ENCODE measurements at regions not wholly inside any gene's neighbourhood (a gene's known extent, or its start where the extent isn't known, plus 50 kb on each side); places are given as distances from the start of the nearest gene placed in this dataset.

DNA sequence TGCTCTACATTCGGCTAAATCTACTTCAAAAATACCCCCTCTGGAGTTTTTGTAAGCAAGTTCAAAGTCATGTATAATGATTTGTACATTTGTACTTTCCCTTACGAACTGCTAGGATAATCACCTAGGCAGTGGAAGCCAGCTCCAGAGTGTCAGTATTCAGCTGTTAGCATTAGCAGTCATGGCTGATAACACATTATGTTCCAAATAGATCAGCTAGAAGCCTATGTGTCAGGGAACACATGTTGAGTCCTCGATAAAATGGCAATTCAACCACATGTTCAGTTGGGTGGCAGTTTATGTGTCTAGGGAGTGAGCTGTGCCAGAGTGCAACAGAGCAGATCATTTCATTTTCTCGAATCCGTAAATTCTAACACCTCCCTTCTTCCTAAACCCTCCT lies 65.8 kb upstream of the KRTAP11-1 start:
- TF ChIP-seq, protein P1, sequence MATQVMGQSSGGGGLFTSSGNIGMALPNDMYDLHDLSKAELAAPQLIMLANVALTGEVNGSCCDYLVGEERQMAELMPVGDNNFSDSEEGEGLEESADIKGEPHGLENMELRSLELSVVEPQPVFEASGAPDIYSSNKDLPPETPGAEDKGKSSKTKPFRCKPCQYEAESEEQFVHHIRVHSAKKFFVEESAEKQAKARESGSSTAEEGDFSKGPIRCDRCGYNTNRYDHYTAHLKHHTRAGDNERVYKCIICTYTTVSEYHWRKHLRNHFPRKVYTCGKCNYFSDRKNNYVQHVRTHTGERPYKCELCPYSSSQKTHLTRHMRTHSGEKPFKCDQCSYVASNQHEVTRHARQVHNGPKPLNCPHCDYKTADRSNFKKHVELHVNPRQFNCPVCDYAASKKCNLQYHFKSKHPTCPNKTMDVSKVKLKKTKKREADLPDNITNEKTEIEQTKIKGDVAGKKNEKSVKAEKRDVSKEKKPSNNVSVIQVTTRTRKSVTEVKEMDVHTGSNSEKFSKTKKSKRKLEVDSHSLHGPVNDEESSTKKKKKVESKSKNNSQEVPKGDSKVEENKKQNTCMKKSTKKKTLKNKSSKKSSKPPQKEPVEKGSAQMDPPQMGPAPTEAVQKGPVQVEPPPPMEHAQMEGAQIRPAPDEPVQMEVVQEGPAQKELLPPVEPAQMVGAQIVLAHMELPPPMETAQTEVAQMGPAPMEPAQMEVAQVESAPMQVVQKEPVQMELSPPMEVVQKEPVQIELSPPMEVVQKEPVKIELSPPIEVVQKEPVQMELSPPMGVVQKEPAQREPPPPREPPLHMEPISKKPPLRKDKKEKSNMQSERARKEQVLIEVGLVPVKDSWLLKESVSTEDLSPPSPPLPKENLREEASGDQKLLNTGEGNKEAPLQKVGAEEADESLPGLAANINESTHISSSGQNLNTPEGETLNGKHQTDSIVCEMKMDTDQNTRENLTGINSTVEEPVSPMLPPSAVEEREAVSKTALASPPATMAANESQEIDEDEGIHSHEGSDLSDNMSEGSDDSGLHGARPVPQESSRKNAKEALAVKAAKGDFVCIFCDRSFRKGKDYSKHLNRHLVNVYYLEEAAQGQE (IDR thresholded peaks at IDR 0.05; ENCODE audit: borderline replicate concordance): no peak
- TF ChIP-seq, protein P1 (CRISPR knock-in tag; IDR thresholded peaks at IDR 0.05; ENCODE audit: low read depth): no peak
- TF ChIP-seq, protein P2, sequence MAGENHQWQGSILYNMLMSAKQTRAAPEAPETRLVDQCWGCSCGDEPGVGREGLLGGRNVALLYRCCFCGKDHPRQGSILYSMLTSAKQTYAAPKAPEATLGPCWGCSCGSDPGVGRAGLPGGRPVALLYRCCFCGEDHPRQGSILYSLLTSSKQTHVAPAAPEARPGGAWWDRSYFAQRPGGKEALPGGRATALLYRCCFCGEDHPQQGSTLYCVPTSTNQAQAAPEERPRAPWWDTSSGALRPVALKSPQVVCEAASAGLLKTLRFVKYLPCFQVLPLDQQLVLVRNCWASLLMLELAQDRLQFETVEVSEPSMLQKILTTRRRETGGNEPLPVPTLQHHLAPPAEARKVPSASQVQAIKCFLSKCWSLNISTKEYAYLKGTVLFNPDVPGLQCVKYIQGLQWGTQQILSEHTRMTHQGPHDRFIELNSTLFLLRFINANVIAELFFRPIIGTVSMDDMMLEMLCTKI (IDR thresholded peaks at IDR 0.05; ENCODE audit: partially characterized antibody): no peak
- TF ChIP-seq ZNF766 (CRISPR knock-in tag; conservative IDR thresholded peaks at IDR 0.05) (no peak), RBBP5 (IDR thresholded peaks at IDR 0.05; ENCODE audit: borderline replicate concordance, insufficient read depth, low read length, poor library complexity, severe bottlenecking) (no peak), XRCC5 (IDR thresholded peaks at IDR 0.05; ENCODE audit: low read depth, low read length) (no peak), JUN (IDR thresholded peaks at IDR 0.05; ENCODE audit: borderline replicate concordance, low read depth, low read length) (no peak), JUN (CRISPR knock-in tag; IDR thresholded peaks at IDR 0.05; ENCODE audit: borderline replicate concordance) (no peak)
- TF ChIP-seq, protein P3, sequence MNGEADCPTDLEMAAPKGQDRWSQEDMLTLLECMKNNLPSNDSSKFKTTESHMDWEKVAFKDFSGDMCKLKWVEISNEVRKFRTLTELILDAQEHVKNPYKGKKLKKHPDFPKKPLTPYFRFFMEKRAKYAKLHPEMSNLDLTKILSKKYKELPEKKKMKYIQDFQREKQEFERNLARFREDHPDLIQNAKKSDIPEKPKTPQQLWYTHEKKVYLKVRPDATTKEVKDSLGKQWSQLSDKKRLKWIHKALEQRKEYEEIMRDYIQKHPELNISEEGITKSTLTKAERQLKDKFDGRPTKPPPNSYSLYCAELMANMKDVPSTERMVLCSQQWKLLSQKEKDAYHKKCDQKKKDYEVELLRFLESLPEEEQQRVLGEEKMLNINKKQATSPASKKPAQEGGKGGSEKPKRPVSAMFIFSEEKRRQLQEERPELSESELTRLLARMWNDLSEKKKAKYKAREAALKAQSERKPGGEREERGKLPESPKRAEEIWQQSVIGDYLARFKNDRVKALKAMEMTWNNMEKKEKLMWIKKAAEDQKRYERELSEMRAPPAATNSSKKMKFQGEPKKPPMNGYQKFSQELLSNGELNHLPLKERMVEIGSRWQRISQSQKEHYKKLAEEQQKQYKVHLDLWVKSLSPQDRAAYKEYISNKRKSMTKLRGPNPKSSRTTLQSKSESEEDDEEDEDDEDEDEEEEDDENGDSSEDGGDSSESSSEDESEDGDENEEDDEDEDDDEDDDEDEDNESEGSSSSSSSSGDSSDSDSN (IDR thresholded peaks at IDR 0.05; ENCODE audit: borderline replicate concordance in 1 of 2, low read depth in 2 of 2, low read length in 2 of 2): no peak
- TF ChIP-seq, protein P4, sequence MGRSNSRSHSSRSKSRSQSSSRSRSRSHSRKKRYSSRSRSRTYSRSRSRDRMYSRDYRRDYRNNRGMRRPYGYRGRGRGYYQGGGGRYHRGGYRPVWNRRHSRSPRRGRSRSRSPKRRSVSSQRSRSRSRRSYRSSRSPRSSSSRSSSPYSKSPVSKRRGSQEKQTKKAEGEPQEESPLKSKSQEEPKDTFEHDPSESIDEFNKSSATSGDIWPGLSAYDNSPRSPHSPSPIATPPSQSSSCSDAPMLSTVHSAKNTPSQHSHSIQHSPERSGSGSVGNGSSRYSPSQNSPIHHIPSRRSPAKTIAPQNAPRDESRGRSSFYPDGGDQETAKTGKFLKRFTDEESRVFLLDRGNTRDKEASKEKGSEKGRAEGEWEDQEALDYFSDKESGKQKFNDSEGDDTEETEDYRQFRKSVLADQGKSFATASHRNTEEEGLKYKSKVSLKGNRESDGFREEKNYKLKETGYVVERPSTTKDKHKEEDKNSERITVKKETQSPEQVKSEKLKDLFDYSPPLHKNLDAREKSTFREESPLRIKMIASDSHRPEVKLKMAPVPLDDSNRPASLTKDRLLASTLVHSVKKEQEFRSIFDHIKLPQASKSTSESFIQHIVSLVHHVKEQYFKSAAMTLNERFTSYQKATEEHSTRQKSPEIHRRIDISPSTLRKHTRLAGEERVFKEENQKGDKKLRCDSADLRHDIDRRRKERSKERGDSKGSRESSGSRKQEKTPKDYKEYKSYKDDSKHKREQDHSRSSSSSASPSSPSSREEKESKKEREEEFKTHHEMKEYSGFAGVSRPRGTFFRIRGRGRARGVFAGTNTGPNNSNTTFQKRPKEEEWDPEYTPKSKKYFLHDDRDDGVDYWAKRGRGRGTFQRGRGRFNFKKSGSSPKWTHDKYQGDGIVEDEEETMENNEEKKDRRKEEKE (IDR thresholded peaks at IDR 0.05; ENCODE audit: borderline replicate concordance in 1 of 2, control insufficient read depth in 1 of 2, low read depth in 2 of 2, low read length in 1 of 2): no peak
